ENCODE measurements at regions not wholly inside any gene's neighbourhood (a gene's known extent, or its start where the extent isn't known, plus 50 kb on each side); places are given as distances from the start of the nearest gene placed in this dataset.

DNA sequence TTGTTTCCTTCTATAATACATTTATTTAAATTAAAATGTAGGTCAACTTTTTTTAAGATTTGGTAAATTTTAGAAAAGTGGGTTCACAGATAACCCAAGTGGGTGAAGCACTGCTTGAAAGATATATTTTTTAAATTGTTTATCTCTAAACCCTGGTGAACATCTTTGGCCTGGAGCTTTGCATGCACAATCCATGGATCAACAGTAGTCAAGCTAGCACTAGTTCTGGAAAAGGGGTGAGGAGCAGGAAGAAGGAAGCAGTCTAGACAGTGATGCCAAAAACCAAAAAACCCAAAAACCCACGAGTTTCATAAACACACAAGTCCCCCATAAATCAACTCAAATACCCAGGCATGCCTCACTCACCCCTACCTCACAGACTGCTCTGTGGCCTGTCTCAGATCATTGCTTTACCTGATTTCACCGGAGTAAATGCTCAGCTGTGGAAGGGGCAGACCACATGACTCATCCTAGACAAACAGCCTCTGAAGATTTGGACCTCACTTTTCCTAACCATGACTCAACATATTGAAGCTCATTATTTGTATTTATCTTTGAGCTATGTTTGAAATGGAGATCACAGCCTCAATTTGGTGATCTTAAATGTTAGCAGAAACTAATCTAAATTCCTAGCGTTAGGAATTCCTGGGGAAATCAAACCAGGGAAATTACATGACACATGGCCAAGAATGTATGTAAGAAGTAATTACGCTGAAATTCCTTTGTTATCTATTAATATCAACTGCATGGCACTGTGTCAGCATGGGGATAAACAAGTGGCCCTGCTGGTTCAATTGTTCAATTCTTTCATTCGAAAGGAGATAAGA lies 149.6 kb downstream of the ZNF608 start:
- no peak for DNase-seq
- Histone ChIP-seq H3K9me3 (no peaks in the 10 kb centered on the region), H3K27me3 (no peaks in the 10 kb centered on the region), H3K4me3 (no peak overlapping the region), H3K27ac (no peak overlapping the region), H3K36me3 (no peaks in the 10 kb centered on the region), H3K4me1 (peaks cover 0 to 17% (median 3%) of the 10 kb centered on the region in 4 donors)
- TF ChIP-seq, protein P1, sequence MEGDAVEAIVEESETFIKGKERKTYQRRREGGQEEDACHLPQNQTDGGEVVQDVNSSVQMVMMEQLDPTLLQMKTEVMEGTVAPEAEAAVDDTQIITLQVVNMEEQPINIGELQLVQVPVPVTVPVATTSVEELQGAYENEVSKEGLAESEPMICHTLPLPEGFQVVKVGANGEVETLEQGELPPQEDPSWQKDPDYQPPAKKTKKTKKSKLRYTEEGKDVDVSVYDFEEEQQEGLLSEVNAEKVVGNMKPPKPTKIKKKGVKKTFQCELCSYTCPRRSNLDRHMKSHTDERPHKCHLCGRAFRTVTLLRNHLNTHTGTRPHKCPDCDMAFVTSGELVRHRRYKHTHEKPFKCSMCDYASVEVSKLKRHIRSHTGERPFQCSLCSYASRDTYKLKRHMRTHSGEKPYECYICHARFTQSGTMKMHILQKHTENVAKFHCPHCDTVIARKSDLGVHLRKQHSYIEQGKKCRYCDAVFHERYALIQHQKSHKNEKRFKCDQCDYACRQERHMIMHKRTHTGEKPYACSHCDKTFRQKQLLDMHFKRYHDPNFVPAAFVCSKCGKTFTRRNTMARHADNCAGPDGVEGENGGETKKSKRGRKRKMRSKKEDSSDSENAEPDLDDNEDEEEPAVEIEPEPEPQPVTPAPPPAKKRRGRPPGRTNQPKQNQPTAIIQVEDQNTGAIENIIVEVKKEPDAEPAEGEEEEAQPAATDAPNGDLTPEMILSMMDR (IDR thresholded peaks at IDR 0.05) = no peak
- no peak for TF ChIP-seq POLR2A (IDR thresholded peaks at IDR 0.05)

DNA sequence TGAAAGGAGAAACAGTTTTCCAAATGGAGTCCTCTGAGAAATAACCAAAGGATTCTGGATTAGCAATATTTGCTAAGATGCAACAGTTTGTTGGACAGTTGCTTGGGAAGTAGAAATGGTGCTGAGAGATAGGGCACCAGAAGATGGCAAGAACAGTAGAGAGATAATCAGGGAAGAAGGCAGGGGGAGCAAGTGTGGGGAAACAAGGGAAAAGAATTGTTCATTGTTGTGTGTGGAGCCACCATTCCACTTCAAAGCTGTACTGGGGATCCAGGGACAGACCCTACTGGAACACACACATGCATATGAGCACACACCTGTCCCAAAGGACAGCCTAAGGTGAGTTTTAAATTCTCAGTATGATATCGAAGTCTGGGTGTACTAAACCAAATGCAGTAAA lies 152.5 kb downstream of the ZNF608 start:
- Histone ChIP-seq H3K27me3 (no peaks in the 10 kb centered on the region), H3K36me3 (no peaks in the 10 kb centered on the region), H3K4me3 (no peak overlapping the region), H3K27ac (no peak overlapping the region), H3K4me1 (peaks cover 0 to 5% (median under 1%) of the 10 kb centered on the region in 4 donors), H3K9me3 (no peaks in the 10 kb centered on the region)
- no peak for TF ChIP-seq POLR2A (IDR thresholded peaks at IDR 0.05)
- TF ChIP-seq, protein P1 (IDR thresholded peaks at IDR 0.05) = no peak
- DNase-seq = no peak

DNA sequence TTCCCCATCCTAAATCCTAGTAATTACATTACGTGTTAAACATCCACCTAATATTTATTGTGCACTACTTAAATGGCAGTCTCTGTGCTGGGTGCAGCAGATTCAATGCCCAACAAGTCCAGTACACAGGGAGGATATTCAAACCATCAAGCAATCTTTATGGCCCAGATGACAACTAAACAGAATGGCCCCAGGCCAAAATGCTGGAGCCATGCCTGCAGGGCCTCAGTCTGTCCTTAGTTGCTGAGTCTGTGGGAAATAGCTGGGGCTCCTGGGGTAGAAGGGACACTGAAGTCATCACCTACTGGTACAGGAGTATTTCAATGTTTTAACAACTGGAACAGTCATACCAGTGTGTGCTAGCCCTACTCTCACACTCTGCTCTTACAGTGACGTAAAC lies 153.5 kb downstream of the ZNF608 start:
- Histone ChIP-seq H3K27me3 (no peaks in the 10 kb centered on the region), H3K9me3 (no peaks in the 10 kb centered on the region), H3K4me1 (peaks cover 0 to 3% (median 0%) of the 10 kb centered on the region in 4 donors), H3K4me3 (no peak overlapping the region), H3K27ac (no peak overlapping the region), H3K36me3 (no peaks in the 10 kb centered on the region)
- no peak for TF ChIP-seq POLR2A (IDR thresholded peaks at IDR 0.05)
- TF ChIP-seq, protein P1 (IDR thresholded peaks at IDR 0.05) = no peak
- no peak for DNase-seq

DNA sequence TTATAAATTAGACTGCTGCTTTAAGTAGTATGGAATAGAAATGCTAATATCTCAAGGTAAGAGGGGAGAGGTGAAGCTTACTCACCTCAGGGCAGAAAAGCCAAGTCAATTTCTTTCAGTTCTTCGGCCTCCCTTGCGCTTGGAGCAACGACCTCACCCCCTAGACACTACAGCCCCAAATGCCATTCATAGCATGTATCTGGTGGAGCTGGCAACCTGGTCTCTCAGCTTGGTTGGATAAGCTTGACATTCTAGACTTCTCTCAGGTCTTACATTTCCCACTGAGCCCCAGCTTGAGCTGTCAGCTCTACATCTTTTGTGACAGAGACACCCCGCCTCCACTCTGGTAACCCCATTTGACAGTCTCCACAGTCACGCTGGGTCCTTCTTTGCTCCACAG lies 154.9 kb downstream of the ZNF608 start:
- H3K4me1 ChIP-seq = no peaks in the 10 kb centered on the region
- no peaks in the 10 kb centered on the region for H3K36me3 ChIP-seq
- no peak for DNase-seq
- no peaks in the 10 kb centered on the region for H3K9me3 ChIP-seq
- no peaks in the 10 kb centered on the region for H3K27me3 ChIP-seq
- H3K4me3 ChIP-seq = no peak overlapping the region
- TF ChIP-seq, protein P1 (IDR thresholded peaks at IDR 0.05) = no peak
- no peak overlapping the region for H3K27ac ChIP-seq

DNA sequence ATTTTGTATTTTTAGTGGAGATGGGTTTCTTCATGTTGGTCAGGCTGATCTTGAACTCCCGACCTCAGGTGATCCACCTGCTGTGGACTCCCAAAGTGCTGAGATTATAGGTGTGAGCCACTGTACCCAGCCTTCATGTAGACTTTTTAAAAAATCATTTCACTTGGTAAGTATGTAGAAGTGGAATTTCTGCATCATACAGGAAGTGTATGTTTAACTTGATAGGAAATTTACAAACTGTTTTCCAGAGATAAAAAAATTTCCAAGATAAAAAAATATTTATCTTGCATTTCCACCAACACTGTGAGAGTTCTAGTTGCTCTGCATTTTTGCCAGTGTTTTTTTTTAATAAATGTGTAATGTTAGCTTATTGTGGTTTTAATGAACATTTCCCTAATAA lies 155.8 kb downstream of the ZNF608 start:
- no peak overlapping the region for H3K27ac ChIP-seq
- H3K36me3 ChIP-seq = no peaks in the 10 kb centered on the region
- H3K27me3 ChIP-seq = no peaks in the 10 kb centered on the region
- no peaks in the 10 kb centered on the region for H3K9me3 ChIP-seq
- TF ChIP-seq, protein P1 (IDR thresholded peaks at IDR 0.05) = no peak
- no peak for DNase-seq
- H3K4me3 ChIP-seq = no peak overlapping the region
- H3K4me1 ChIP-seq = no peaks in the 10 kb centered on the region
